C4-2B (cell line): ENCODE measurements at regions not wholly inside any gene's neighbourhood (a gene's known extent, or its start where the extent isn't known, plus 50 kb on each side); places are given as distances from the start of the nearest gene placed in this dataset.

Source experiments
- CTCF ChIP-seq: fragments of 450-650 bp; conservative IDR thresholded peaks from 2 replicates; pipeline ENCODE4 v1.5.1; 2017; ENCODE audit warnings: mild to moderate bottlenecking
- ZFX ChIP-seq: fragments of 450-650 bp; IDR thresholded peaks from 2 replicates; pipeline ENCODE4 v1.6.1; 2017

DNA sequence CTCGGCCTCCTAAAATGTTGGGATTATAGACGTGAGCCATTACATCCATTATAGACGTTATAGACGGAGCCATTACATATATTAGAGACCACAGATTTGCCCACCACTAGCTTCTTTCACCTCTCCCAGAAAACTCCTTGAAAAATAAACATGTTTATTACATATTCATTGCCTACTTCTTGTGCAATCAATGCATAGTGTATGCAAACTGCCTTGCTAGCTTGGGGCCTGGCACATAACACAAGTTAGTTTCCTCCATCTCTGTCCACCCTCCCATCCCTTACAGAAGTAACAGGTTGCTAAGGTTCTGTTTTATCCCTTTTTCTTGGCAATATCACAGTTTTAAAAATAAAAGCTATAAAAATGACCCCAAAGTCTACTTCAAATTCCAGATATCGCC lies 66.4 kb upstream of the KRR1 start:
- TF ChIP-seq CTCF (no peak), ZFX (no peak)
